SK-N-SH (cell line): ENCODE measurements at regions not wholly inside any gene's neighbourhood (a gene's known extent, or its start where the extent isn't known, plus 50 kb on each side); places are given as distances from the start of the nearest gene placed in this dataset.

Experiments
- CTCF ChIA-PET: fragments of 300-600, 350-600 bp; formaldehyde crosslinking; extraction: SDS; loops from one replicate; lab custom pipeline; 2021; lab: Yijun Ruan, JAX
- POLR2A ChIA-PET: fragments of 350-600 bp; sonication (Branson Sonifier 250); formaldehyde crosslinking; extraction: SDS; loops from one replicate; lab custom pipeline; 2020; ENCODE audit warnings: antibody characterized with exemption, inconsistent platforms; lab: Yijun Ruan, JAX
- DNase-seq: peaks from one replicate; pipeline ENCODE4 v3.0.0; 2012
- H2AFZ ChIP-seq: fragments of 200-600 bp; sonication (generic); 2 replicates; pipeline ENCODE4 v1.8.1; 2016; ENCODE audit warnings: antibody characterized with exemption, mild to moderate bottlenecking, low read depth
- H3F3A ChIP-seq: fragments of 200-600 bp; sonication (generic); replicated peaks from 2 replicates; pipeline ENCODE3; 2016; ENCODE audit warnings: antibody characterized with exemption, mild to moderate bottlenecking; ENCODE audit not compliant: insufficient read depth
- H3K27ac ChIP-seq, 2 experiments: fragments of 200-500 bp in 1 of 2; fragments of 200-600 bp in 1 of 2; sonication (Bioruptor generic) in 1 of 2; sonication (generic), shearing (Covaris generic) in 1 of 2; 2 replicates each; pipeline versions ENCODE4 v1.5.1 to v1.6.1; 2014 to 2016; ENCODE audit warnings: low read depth in 2 of 2, inconsistent platforms in 1 of 2, low read length in 1 of 2, mild to moderate bottlenecking in 1 of 2, mixed read lengths in 1 of 2
- H3K27me3 ChIP-seq: fragments of 200-600 bp; sonication (generic), shearing (Covaris generic); 2 replicates; pipeline ENCODE4 v1.6.1; 2016; ENCODE audit warnings: mixed run types; ENCODE audit not compliant: insufficient read depth
- H3K36me3 ChIP-seq, 2 experiments: fragments of 200-500 bp in 1 of 2; fragments of 200-600 bp in 1 of 2; sonication (Bioruptor generic) in 1 of 2; sonication (generic) in 1 of 2; replicated peaks in 1 of 2; 2 replicates each; pipeline versions ENCODE3 to v1.5.1; 2014 to 2016; ENCODE audit warnings: low read length in 1 of 2, mild to moderate bottlenecking in 1 of 2; ENCODE audit not compliant: insufficient read depth in 2 of 2, control insufficient read depth in 1 of 2
- H3K4me1 ChIP-seq, 2 experiments: fragments of 200-500 bp in 1 of 2; fragments of 200-600 bp in 1 of 2; sonication (Bioruptor generic) in 1 of 2; sonication (generic), shearing (Covaris generic) in 1 of 2; 2 replicates each; pipeline versions ENCODE4 v1.5.1 to v1.6.1; 2014 to 2016; ENCODE audit warnings: low read depth in 1 of 2, low read length in 1 of 2, mixed run types in 1 of 2; ENCODE audit not compliant: insufficient read depth in 2 of 2, control insufficient read depth in 1 of 2
- H3K4me2 ChIP-seq: fragments of 200-600 bp; sonication (generic), shearing (Covaris generic); 2 replicates; pipeline ENCODE4 v1.6.1; 2017; ENCODE audit warnings: mixed run types
- H3K4me3 ChIP-seq, 2 experiments: fragments of 200-500 bp in 1 of 2; fragments of 200-600 bp in 1 of 2; sonication (Bioruptor generic) in 1 of 2; sonication (generic), shearing (Covaris generic) in 1 of 2; 2 replicates each; pipeline versions ENCODE4 v1.5.1 to v1.8.1; 2014 to 2016; ENCODE audit warnings: low read depth in 2 of 2, inconsistent platforms in 1 of 2, low read length in 1 of 2, mild to moderate bottlenecking in 1 of 2, mixed read lengths in 1 of 2, moderate library complexity in 1 of 2
- H3K79me2 ChIP-seq: fragments of 200-600 bp; sonication (generic); 2 replicates; pipeline ENCODE4 v1.8.1; 2017; ENCODE audit warnings: mild to moderate bottlenecking; ENCODE audit not compliant: insufficient read depth
- H3K9ac ChIP-seq: fragments of 200-600 bp; sonication (generic); 2 replicates; pipeline ENCODE4 v1.6.1; 2017; ENCODE audit warnings: mixed run types
- H3K9me2 ChIP-seq: fragments of 200-600 bp; sonication (generic); 2 replicates; pipeline ENCODE4 v1.6.1; 2017; ENCODE audit warnings: mixed run types
- H3K9me3 ChIP-seq: fragments of 200-600 bp; sonication (generic); 2 replicates; pipeline ENCODE4 v1.6.1; 2017; ENCODE audit warnings: mixed run types, mild to moderate bottlenecking, moderate library complexity
- H4K20me1 ChIP-seq: fragments of 200-600 bp; sonication (generic); 2 replicates; pipeline ENCODE4 v1.6.1; 2017; ENCODE audit warnings: mild to moderate bottlenecking, mixed run types; ENCODE audit not compliant: insufficient read depth
- CHD2 ChIP-seq: fragments of 150-350 bp; IDR thresholded peaks from 2 replicates; pipeline ENCODE4 v1.6.1; 2018; ENCODE audit warnings: low read length; ENCODE audit not compliant: partially characterized antibody
- EP300 ChIP-seq, 2 experiments: IDR thresholded peaks; 2 replicates each; pipeline versions ENCODE4 v1.4.0 to v1.6.1; 2012; ENCODE audit warnings: borderline replicate concordance in 1 of 2, low read depth in 1 of 2, low read length in 1 of 2
- EZH2phosphoT487 ChIP-seq: fragments of 200-600 bp; sonication (generic); IDR thresholded peaks from 2 replicates; pipeline ENCODE4 v1.6.1; 2017; ENCODE audit warnings: low read depth, mixed run types, mild to moderate bottlenecking, antibody characterized with exemption, moderate library complexity, borderline replicate concordance
- FOXJ3 ChIP-seq: sonication (generic); formaldehyde crosslinking; IDR thresholded peaks from 2 replicates; pipeline ENCODE4 v1.5.1; 2020; ENCODE audit warnings: mild to moderate bottlenecking, missing genetic modification reagents
- FOXM1 ChIP-seq: IDR thresholded peaks from 2 replicates; pipeline ENCODE4 v1.4.0; 2012; ENCODE audit warnings: low read depth, mild to moderate bottlenecking
- GABPA ChIP-seq: IDR thresholded peaks from 2 replicates; pipeline ENCODE4 v1.4.0; 2012; ENCODE audit warnings: low read depth, mild to moderate bottlenecking
- GATA2 ChIP-seq: sonication (generic); formaldehyde crosslinking; IDR thresholded peaks from 2 replicates; pipeline ENCODE4 v1.5.0; 2020; ENCODE audit warnings: mild to moderate bottlenecking, missing genetic modification reagents
- JUND ChIP-seq: IDR thresholded peaks from 2 replicates; pipeline ENCODE4 v1.4.0; 2012
- MXI1 ChIP-seq: IDR thresholded peaks from 2 replicates; pipeline ENCODE4 v1.6.1; 2012; ENCODE audit warnings: mild to moderate bottlenecking, low read depth, low read length, improper control_type of control experiment
- NFIC ChIP-seq: IDR thresholded peaks from 2 replicates; pipeline ENCODE4 v1.4.0; 2012; ENCODE audit warnings: borderline replicate concordance
- NRF1 ChIP-seq: IDR thresholded peaks from 2 replicates; pipeline ENCODE4 v1.6.1; 2012; ENCODE audit warnings: low read depth, mild to moderate bottlenecking, low read length
- RAD21 ChIP-seq: IDR thresholded peaks from 2 replicates; pipeline ENCODE4 v1.6.1; 2012; ENCODE audit warnings: mild to moderate bottlenecking, low read length
- RCOR1 ChIP-seq: fragments of 150-350 bp; IDR thresholded peaks from 2 replicates; pipeline ENCODE4 v1.6.1; 2017; ENCODE audit warnings: antibody characterized with exemption, low read length
- RFX5 ChIP-seq: IDR thresholded peaks from 2 replicates; pipeline ENCODE4 v1.6.1; 2012; ENCODE audit warnings: mild to moderate bottlenecking, improper control_type of control experiment, low read length
- RXRA ChIP-seq: IDR thresholded peaks from 2 replicates; pipeline ENCODE4 v1.4.0; 2012; ENCODE audit warnings: low read depth, mild to moderate bottlenecking, borderline replicate concordance
- SIN3A ChIP-seq: IDR thresholded peaks from 2 replicates; pipeline ENCODE4 v1.6.1; 2012; ENCODE audit warnings: low read depth, mild to moderate bottlenecking, low read length, moderate library complexity, borderline replicate concordance
- TAF1 ChIP-seq: IDR thresholded peaks from 2 replicates; pipeline ENCODE4 v1.6.1; 2012; ENCODE audit warnings: low read depth, mild to moderate bottlenecking, low read length, moderate library complexity, borderline replicate concordance
- WGBS: methylation state at CpG from one replicate; pipeline ENCODE4 v1.1.6; 2017; ENCODE audit warnings: low lambda C conversion rate; 5-methylcytosine and 5-hydroxymethylcytosine counted together
- TF ChIP-seq, protein P1 (sequence below): IDR thresholded peaks from 2 replicates; pipeline ENCODE4 v1.4.0; 2012; ENCODE audit warnings: low read depth, borderline replicate concordance
- TF ChIP-seq, protein P2 (sequence below): fragments of 200-600 bp; sonication (generic); IDR thresholded peaks from 2 replicates; pipeline ENCODE4 v1.6.1; 2017; ENCODE audit warnings: antibody characterized with exemption, mild to moderate bottlenecking, moderate library complexity
- TF ChIP-seq, protein P3 (sequence below): fragments of 150-350 bp; IDR thresholded peaks from 2 replicates; pipeline ENCODE4 v1.6.1; 2017; ENCODE audit warnings: antibody characterized with exemption, low read length, low read depth, borderline replicate concordance
- TF ChIP-seq, protein P4 (sequence below): IDR thresholded peaks from 2 replicates; pipeline ENCODE4; 2012

DNA sequence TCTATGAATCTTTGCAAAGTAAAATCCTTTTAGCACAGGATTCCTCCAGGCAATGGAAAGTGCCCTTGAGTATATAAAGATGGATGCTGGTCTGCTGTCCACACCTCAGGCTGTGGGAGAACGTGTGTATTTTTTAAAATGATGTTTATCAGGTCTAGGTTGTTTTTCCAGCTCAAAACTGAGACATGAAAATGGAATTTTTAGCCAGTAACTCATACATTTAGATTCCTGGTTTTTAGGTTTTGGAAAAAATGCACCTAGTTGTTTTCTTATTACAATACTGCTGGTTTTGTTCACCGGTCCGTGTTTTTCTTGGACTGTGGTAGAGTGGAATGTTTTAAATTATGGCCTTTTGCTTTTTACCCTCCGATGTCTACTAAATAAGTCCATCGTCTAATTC lies 554.7 kb downstream of the SOX6 start:
- Histone ChIP-seq H3K36me3 (no peaks in the 10 kb centered on the region), H3K9ac (no peak overlapping the region), H2AFZ (no peak overlapping the region), H3K9me3 (no peaks in the 10 kb centered on the region), H4K20me1 (no peaks in the 10 kb centered on the region), H3K27ac (peak overlapping the region in 1 of 2 experiments; percentile 31; a peak in 2 of 4 replicates), H3K9me2 (no peaks in the 10 kb centered on the region), H3K79me2 (no peaks in the 10 kb centered on the region), H3K4me2 (no peak overlapping the region), H3K4me3 (no peak overlapping the region), H3K27me3 (no peaks in the 10 kb centered on the region), H3K4me1 (no peaks in the 10 kb centered on the region; a peak in 1 of 4 replicates), H3F3A (no peaks in the 10 kb centered on the region)
- TF ChIP-seq, protein P1, sequence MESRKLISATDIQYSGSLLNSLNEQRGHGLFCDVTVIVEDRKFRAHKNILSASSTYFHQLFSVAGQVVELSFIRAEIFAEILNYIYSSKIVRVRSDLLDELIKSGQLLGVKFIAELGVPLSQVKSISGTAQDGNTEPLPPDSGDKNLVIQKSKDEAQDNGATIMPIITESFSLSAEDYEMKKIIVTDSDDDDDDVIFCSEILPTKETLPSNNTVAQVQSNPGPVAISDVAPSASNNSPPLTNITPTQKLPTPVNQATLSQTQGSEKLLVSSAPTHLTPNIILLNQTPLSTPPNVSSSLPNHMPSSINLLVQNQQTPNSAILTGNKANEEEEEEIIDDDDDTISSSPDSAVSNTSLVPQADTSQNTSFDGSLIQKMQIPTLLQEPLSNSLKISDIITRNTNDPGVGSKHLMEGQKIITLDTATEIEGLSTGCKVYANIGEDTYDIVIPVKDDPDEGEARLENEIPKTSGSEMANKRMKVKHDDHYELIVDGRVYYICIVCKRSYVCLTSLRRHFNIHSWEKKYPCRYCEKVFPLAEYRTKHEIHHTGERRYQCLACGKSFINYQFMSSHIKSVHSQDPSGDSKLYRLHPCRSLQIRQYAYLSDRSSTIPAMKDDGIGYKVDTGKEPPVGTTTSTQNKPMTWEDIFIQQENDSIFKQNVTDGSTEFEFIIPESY, result no peak
- no peak for TF ChIP-seq EP300 (IDR thresholded peaks at IDR 0.05; ENCODE audit: borderline replicate concordance in 1 of 2, low read depth in 1 of 2, low read length in 1 of 2)
- no peak for TF ChIP-seq RXRA
- TF ChIP-seq JUND, result no peak
- TF ChIP-seq SIN3A, result no peak
- no peak for TF ChIP-seq NRF1
- TF ChIP-seq, protein P2, sequence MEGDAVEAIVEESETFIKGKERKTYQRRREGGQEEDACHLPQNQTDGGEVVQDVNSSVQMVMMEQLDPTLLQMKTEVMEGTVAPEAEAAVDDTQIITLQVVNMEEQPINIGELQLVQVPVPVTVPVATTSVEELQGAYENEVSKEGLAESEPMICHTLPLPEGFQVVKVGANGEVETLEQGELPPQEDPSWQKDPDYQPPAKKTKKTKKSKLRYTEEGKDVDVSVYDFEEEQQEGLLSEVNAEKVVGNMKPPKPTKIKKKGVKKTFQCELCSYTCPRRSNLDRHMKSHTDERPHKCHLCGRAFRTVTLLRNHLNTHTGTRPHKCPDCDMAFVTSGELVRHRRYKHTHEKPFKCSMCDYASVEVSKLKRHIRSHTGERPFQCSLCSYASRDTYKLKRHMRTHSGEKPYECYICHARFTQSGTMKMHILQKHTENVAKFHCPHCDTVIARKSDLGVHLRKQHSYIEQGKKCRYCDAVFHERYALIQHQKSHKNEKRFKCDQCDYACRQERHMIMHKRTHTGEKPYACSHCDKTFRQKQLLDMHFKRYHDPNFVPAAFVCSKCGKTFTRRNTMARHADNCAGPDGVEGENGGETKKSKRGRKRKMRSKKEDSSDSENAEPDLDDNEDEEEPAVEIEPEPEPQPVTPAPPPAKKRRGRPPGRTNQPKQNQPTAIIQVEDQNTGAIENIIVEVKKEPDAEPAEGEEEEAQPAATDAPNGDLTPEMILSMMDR, result no peak
- TF ChIP-seq NFIC, result no peak
- TF ChIP-seq, protein P3, sequence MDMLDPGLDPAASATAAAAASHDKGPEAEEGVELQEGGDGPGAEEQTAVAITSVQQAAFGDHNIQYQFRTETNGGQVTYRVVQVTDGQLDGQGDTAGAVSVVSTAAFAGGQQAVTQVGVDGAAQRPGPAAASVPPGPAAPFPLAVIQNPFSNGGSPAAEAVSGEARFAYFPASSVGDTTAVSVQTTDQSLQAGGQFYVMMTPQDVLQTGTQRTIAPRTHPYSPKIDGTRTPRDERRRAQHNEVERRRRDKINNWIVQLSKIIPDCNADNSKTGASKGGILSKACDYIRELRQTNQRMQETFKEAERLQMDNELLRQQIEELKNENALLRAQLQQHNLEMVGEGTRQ, result no peak
- TF ChIP-seq GATA2 (CRISPR knock-in tag), result no peak
- CTCF ChIA-PET, result interaction anchor here (0.9 to 1.5 kb wide), 3 partner anchors 13 to 525 kb away, joined by 3 to 4 read pairs (median 3); no protein-coding TSS in a partner anchor
- WGBS, result 52% methylated on average over 5 of the region's 5 CpGs
- POLR2A ChIA-PET, result no interaction called here
- DNase-seq, result no peak

DNA sequence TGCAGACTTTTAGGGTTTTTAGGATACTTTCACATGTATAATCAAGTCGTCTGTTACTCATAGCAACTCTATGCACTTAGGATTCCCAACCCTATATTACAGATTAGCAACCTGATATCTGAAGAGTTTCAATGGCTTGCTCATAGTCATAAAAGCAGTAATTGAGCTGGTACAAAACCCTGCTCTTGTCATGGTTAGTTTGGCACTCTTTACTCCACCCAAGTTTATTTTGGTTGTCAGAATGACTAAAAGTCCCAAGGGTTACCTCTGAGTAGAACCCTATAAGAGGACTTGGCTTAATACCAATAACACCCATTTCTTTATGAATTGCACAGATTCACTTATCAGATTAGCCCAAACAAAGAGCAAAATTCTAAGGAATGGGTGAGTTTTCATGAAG lies 550.6 kb downstream of the SOX6 start:
- no peak for DNase-seq
- H4K20me1 ChIP-seq, result no peaks in the 10 kb centered on the region
- H3K36me3 ChIP-seq, result no peaks in the 10 kb centered on the region
- ChIA-PET POLR2A (no interaction called here), CTCF (no interaction called here)
- H3K4me3 ChIP-seq, result no peak overlapping the region
- no peaks in the 10 kb centered on the region for H3K27me3 ChIP-seq
- H3F3A ChIP-seq, result no peaks in the 10 kb centered on the region
- H3K9ac ChIP-seq, result no peak overlapping the region
- no peak overlapping the region for H3K4me2 ChIP-seq
- H3K9me3 ChIP-seq, result no peaks in the 10 kb centered on the region
- 11% methylated on average over 1 of the region's 1 CpG for WGBS
- H3K9me2 ChIP-seq, result no peaks in the 10 kb centered on the region
- H3K4me1 ChIP-seq, result no peaks in the 10 kb centered on the region; a peak in 1 of 4 replicates
- no peak overlapping the region for H2AFZ ChIP-seq
- no peaks in the 10 kb centered on the region for H3K79me2 ChIP-seq
- no peak overlapping the region for H3K27ac ChIP-seq
- TF ChIP-seq CHD2 (no peak), FOXJ3 (CRISPR knock-in tag) (no peak), GABPA (no peak), TAF1 (no peak), EZH2phosphoT487 (no peak), RFX5 (no peak), NRF1 (no peak), RCOR1 (no peak), MXI1 (no peak), GATA2 (CRISPR knock-in tag) (no peak), RAD21 (no peak), FOXM1 (no peak)
- TF ChIP-seq, protein P4, sequence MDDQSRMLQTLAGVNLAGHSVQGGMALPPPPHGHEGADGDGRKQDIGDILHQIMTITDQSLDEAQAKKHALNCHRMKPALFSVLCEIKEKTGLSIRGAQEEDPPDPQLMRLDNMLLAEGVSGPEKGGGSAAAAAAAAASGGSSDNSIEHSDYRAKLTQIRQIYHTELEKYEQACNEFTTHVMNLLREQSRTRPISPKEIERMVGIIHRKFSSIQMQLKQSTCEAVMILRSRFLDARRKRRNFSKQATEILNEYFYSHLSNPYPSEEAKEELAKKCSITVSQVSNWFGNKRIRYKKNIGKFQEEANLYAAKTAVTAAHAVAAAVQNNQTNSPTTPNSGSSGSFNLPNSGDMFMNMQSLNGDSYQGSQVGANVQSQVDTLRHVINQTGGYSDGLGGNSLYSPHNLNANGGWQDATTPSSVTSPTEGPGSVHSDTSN, result no peak
- TF ChIP-seq, protein P3, result no peak
